Vagina (tissue), 2 donors: ENCODE measurements at regions not wholly inside any gene's neighbourhood (a gene's known extent, or its start where the extent isn't known, plus 50 kb on each side); places are given as distances from the start of the nearest gene placed in this dataset.

Experiments
- DNase-seq, 2 donors: peaks; one replicate each; pipeline ENCODE4 v3.0.0-alpha.2; 2017; ENCODE audit errors: extremely low spot score in 2 of 2
- H3K27ac ChIP-seq: fragments of 200-600 bp; sonication (generic); one replicate; pipeline ENCODE4 v1.5.1; 2019
- H3K27me3 ChIP-seq: fragments of 200-600 bp; sonication (generic); one replicate; pipeline ENCODE4 v1.5.1; 2019
- H3K36me3 ChIP-seq, 2 donors: fragments of 200-600 bp; sonication (generic); one replicate each; pipeline ENCODE4 v1.5.1; 2017 to 2019
- H3K4me1 ChIP-seq: fragments of 200-600 bp; sonication (generic); one replicate; pipeline ENCODE4 v1.5.1; 2019
- H3K4me3 ChIP-seq, 2 donors: fragments of 200-600 bp; sonication (generic); 1 replicate in 1 of 2; 2 replicates in 1 of 2; pipeline ENCODE4 v1.5.1; 2016 to 2019
- H3K9me3 ChIP-seq: fragments of 200-600 bp; sonication (generic); one replicate; pipeline ENCODE4 v1.5.1; 2019
- POLR2A ChIP-seq, 2 donors: fragments of 450-650 bp; IDR thresholded peaks; one replicate each; pipeline ENCODE4 v1.6.1; 2017; ENCODE audit warnings: antibody characterized with exemption in 2 of 2, mild to moderate bottlenecking in 2 of 2, moderate library complexity in 2 of 2
- POLR2AphosphoS5 ChIP-seq, 2 donors: sonication (generic); formaldehyde crosslinking; IDR thresholded peaks; one replicate each; pipeline ENCODE4 v1.9.0; 2017; ENCODE audit warnings: antibody characterized with exemption in 2 of 2, mild to moderate bottlenecking in 2 of 2, low read depth in 1 of 2; ENCODE audit not compliant: insufficient read depth in 1 of 2
- intact Hi-C: fragments of 100-400 bp; cut with DNase I; formaldehyde crosslinking; loops from one replicate; pipeline ENCODE4 v1.15.1; 2023
- TF ChIP-seq, protein P1 (sequence below), 3 experiments: fragments of 450-650 bp in 2 of 3; fragments of 200-600 bp in 1 of 3; sonication (generic) in 1 of 3; IDR thresholded peaks; one replicate each; pipeline ENCODE4 v1.5.1; 2017 to 2019; ENCODE audit warnings: antibody characterized with exemption in 3 of 3, mild to moderate bottlenecking in 2 of 3, moderate library complexity in 2 of 3

- no peaks in the 10 kb centered on the region for H3K27me3 ChIP-seq
- H3K9me3 ChIP-seq, result no peaks in the 10 kb centered on the region
- H3K27ac ChIP-seq, result no peak overlapping the region
- TF ChIP-seq POLR2AphosphoS5 (IDR thresholded peaks at IDR 0.05; ENCODE audit: insufficient read depth in 1 of 2, low read depth in 1 of 2) (no peak), POLR2A (IDR thresholded peaks at IDR 0.05) (no peak)
- TF ChIP-seq, protein P1, sequence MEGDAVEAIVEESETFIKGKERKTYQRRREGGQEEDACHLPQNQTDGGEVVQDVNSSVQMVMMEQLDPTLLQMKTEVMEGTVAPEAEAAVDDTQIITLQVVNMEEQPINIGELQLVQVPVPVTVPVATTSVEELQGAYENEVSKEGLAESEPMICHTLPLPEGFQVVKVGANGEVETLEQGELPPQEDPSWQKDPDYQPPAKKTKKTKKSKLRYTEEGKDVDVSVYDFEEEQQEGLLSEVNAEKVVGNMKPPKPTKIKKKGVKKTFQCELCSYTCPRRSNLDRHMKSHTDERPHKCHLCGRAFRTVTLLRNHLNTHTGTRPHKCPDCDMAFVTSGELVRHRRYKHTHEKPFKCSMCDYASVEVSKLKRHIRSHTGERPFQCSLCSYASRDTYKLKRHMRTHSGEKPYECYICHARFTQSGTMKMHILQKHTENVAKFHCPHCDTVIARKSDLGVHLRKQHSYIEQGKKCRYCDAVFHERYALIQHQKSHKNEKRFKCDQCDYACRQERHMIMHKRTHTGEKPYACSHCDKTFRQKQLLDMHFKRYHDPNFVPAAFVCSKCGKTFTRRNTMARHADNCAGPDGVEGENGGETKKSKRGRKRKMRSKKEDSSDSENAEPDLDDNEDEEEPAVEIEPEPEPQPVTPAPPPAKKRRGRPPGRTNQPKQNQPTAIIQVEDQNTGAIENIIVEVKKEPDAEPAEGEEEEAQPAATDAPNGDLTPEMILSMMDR (IDR thresholded peaks at IDR 0.05), result no peak
- H3K36me3 ChIP-seq, result no peaks in the 10 kb centered on the region
- DNase-seq, result no peak
- intact Hi-C loops, result no loop called here
- H3K4me1 ChIP-seq, result no peaks in the 10 kb centered on the region
- no peak overlapping the region for H3K4me3 ChIP-seq
These were observed 70.1 kb upstream of the RPS6KA2 start for GRCh38 chr6:166697113-166697512.

DNA sequence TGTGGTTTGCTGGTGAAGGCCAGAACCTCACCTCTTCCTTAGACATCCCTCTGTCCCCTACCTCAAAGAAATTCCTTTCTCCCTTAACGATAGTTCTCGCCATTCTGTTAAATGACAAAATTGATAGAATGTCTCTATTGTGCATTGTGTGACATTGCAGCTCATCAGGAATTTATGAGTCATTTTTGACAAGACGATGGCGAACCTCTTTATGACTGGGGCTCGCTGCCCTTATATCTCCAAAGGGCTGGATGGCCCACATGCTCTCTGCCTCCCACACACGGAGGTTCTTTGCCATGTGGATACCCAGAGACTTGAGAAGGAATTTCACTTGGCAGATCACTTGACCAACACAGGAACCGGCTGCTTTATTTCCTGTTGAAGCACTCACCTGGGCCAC lies 66.8 kb upstream of the RPS6KA2 start:
- no peak overlapping the region for H3K4me3 ChIP-seq
- peaks cover 11% of the 10 kb centered on the region for H3K4me1 ChIP-seq
- no peaks in the 10 kb centered on the region for H3K9me3 ChIP-seq
- intact Hi-C loops, result no loop called here
- no peak overlapping the region for H3K27ac ChIP-seq
- no peaks in the 10 kb centered on the region for H3K27me3 ChIP-seq
- no peaks in the 10 kb centered on the region for H3K36me3 ChIP-seq
- TF ChIP-seq, protein P1 (IDR thresholded peaks at IDR 0.05), result no peak
- no peak for TF ChIP-seq POLR2A (IDR thresholded peaks at IDR 0.05)
- no peak for TF ChIP-seq POLR2AphosphoS5 (IDR thresholded peaks at IDR 0.05; ENCODE audit: insufficient read depth in 1 of 2, low read depth in 1 of 2)
- no peak for DNase-seq

- no peak overlapping the region for H3K27ac ChIP-seq
- H3K36me3 ChIP-seq, result no peaks in the 10 kb centered on the region
- H3K4me3 ChIP-seq, result no peak overlapping the region
- no peaks in the 10 kb centered on the region for H3K9me3 ChIP-seq
- H3K4me1 ChIP-seq, result peaks cover 11% of the 10 kb centered on the region
- no peaks in the 10 kb centered on the region for H3K27me3 ChIP-seq
- TF ChIP-seq POLR2AphosphoS5 (IDR thresholded peaks at IDR 0.05; ENCODE audit: insufficient read depth in 1 of 2, low read depth in 1 of 2) (no peak), POLR2A (IDR thresholded peaks at IDR 0.05) (no peak)
- TF ChIP-seq, protein P1 (IDR thresholded peaks at IDR 0.05), result no peak
- intact Hi-C loops, result no loop called here
- no peak for DNase-seq
These were observed 65.8 kb upstream of the RPS6KA2 start for GRCh38 chr6:166692723-166693302.

DNA sequence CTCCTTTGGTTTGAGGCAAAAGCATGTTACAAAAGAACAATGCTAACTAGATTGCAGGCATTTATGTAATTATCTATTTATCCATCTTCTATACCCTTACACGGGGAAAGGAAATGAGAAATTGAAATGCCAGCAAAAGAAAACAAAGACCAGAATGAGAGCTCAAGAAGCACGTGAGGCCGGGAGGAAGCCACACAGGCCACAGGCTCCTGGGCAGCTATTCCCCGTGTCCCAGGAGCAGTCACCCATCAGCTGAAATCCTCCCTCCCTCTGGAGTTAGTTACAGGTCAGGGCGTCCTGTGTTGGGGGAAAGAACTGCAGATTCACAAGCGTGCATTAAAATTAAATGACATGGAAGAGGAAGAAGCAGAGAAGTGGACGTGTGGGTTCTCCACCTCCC lies 64.7 kb upstream of the RPS6KA2 start:
- Histone ChIP-seq H3K36me3 (no peaks in the 10 kb centered on the region), H3K4me1 (peaks cover 11% of the 10 kb centered on the region), H3K27ac (no peak overlapping the region), H3K4me3 (no peak overlapping the region), H3K9me3 (no peaks in the 10 kb centered on the region), H3K27me3 (no peaks in the 10 kb centered on the region)
- DNase-seq, result no peak
- TF ChIP-seq POLR2AphosphoS5 (IDR thresholded peaks at IDR 0.05; ENCODE audit: insufficient read depth in 1 of 2, low read depth in 1 of 2), result no peak
- TF ChIP-seq, protein P1 (IDR thresholded peaks at IDR 0.05), result no peak
- TF ChIP-seq POLR2A (IDR thresholded peaks at IDR 0.05), result no peak
- intact Hi-C loops, result no loop called here

DNA sequence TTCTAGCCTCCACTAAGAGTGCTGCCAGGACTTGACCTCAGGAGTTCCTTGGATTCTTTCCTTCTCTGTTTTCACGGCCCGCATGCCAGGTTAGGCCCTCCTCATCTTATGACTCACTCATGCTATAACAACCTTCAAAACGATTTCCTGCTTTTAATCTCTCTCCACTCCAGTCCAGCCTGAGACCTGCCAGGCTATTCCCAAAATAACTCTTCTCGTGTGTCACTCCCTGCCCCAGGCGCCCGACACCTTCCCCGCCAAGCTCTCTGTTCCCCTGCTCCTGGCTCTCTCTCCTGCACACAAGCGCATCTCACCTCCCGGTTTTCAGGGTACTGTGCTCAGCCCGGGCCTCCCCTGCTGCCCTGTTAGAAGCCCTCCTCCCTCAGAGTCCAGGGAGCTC lies 64.1 kb upstream of the RPS6KA2 start:
- intact Hi-C loops, result no loop called here
- Histone ChIP-seq H3K4me1 (peaks cover 11% of the 10 kb centered on the region), H3K36me3 (no peaks in the 10 kb centered on the region), H3K9me3 (no peaks in the 10 kb centered on the region), H3K4me3 (no peak overlapping the region), H3K27ac (no peak overlapping the region), H3K27me3 (no peaks in the 10 kb centered on the region)
- TF ChIP-seq POLR2AphosphoS5 (IDR thresholded peaks at IDR 0.05; ENCODE audit: insufficient read depth in 1 of 2, low read depth in 1 of 2) (peak in 1 of 2 donors; percentile 67), POLR2A (IDR thresholded peaks at IDR 0.05) (no peak)
- no peak for DNase-seq
